H1 (cell line): ENCODE measurements at regions not wholly inside any gene's neighbourhood (a gene's known extent, or its start where the extent isn't known, plus 50 kb on each side); places are given as distances from the start of the nearest gene placed in this dataset.

Experiments used
- CTCF ChIA-PET: fragments of 300-600 bp; sonication (Branson Sonifier 250); formaldehyde crosslinking; loops from one replicate; lab custom pipeline; 2021; ENCODE audit not compliant: partially characterized antibody; lab: Charles Lee
- POLR2A ChIA-PET: fragments of 300-600 bp; sonication (Branson Sonifier 250); formaldehyde crosslinking; loops from one replicate; lab custom pipeline; 2021; ENCODE audit warnings: inconsistent platforms; ENCODE audit not compliant: partially characterized antibody; lab: Charles Lee
- DNase-seq, 2 experiments: peaks; one replicate each; pipeline versions ENCODE4 v3.0.0 to v3.0.0-alpha.2; 2010 to 2022; ENCODE audit warnings: low spot score in 2 of 2, low read depth in 1 of 2, mixed read lengths in 1 of 2
- FAIRE-seq: peaks from 2 replicates; lab custom pipeline; 2011; peaks lifted over from hg19 to GRCh38; lab: Jason Lieb, UNC
- H2AFZ ChIP-seq: 2 replicates; pipeline ENCODE4 v1.8.1; 2012; ENCODE audit warnings: low read length, inconsistent platforms
- H2AK5ac ChIP-seq: 2 replicates; pipeline ENCODE4 v1.6.1; 2013; ENCODE audit warnings: low read depth, low read length
- H2BK120ac ChIP-seq: replicated peaks from 2 replicates; pipeline ENCODE3; 2013; ENCODE audit warnings: low read depth, low read length, inconsistent platforms
- H2BK12ac ChIP-seq: 2 replicates; pipeline ENCODE4 v1.6.1; 2013; ENCODE audit warnings: low read depth, low read length
- H2BK15ac ChIP-seq: 2 replicates; pipeline ENCODE4 v1.6.1; 2013; ENCODE audit warnings: low read length
- H2BK20ac ChIP-seq: 2 replicates; pipeline ENCODE4 v1.6.1; 2013; ENCODE audit warnings: low read length
- H2BK5ac ChIP-seq: 2 replicates; pipeline ENCODE4 v1.6.1; 2013; ENCODE audit warnings: low read depth, low read length
- H3K14ac ChIP-seq: 2 replicates; pipeline ENCODE4 v1.6.1; 2013; ENCODE audit warnings: inconsistent platforms; ENCODE audit not compliant: insufficient read length
- H3K18ac ChIP-seq: 2 replicates; pipeline ENCODE4 v1.6.1; 2013; ENCODE audit warnings: low read length; ENCODE audit errors: extremely low read depth
- H3K23ac ChIP-seq: 2 replicates; pipeline ENCODE4 v1.6.1; 2013; ENCODE audit warnings: inconsistent platforms; ENCODE audit not compliant: insufficient read length
- H3K23me2 ChIP-seq: 2 replicates; pipeline ENCODE4 v1.6.1; 2013; ENCODE audit warnings: low read depth, low read length
- H3K27ac ChIP-seq: 2 replicates; pipeline ENCODE4 v1.6.1; 2011; ENCODE audit warnings: low read depth, low read length, inconsistent platforms
- H3K27me3 ChIP-seq, 4 experiments: replicated peaks in 1 of 4; 1 replicate in 1 of 4; 2 replicates in 3 of 4; pipeline versions ENCODE4 v1.6.1 to v1.8.1; 2011 to 2013; ENCODE audit warnings: low read length in 3 of 4, mild to moderate bottlenecking in 3 of 4, inconsistent platforms in 2 of 4, mixed read lengths in 2 of 4, moderate library complexity in 1 of 4; ENCODE audit not compliant: control insufficient read depth in 3 of 4, insufficient read depth in 3 of 4; ENCODE audit errors: extremely low read depth in 1 of 4
- H3K36me3 ChIP-seq, 4 experiments: 2 replicates each; pipeline versions ENCODE4 v1.6.1 to v1.8.1; 2011 to 2013; ENCODE audit warnings: mild to moderate bottlenecking in 4 of 4, low read length in 3 of 4, moderate library complexity in 2 of 4, control low read depth in 1 of 4, inconsistent platforms in 1 of 4; ENCODE audit not compliant: insufficient read depth in 4 of 4, control insufficient read depth in 2 of 4
- H3K4ac ChIP-seq: replicated peaks from 2 replicates; pipeline ENCODE3; 2013; ENCODE audit warnings: low read length, low read depth, mixed read lengths, inconsistent platforms; ENCODE audit not compliant: insufficient read length
- H3K4me1 ChIP-seq, 4 experiments: replicated peaks in 1 of 4; 1 replicate in 1 of 4; 2 replicates in 3 of 4; pipeline versions ENCODE4 v1.6.1 to v1.8.1; 2011 to 2013; ENCODE audit warnings: low read length in 3 of 4, inconsistent platforms in 2 of 4, mixed read lengths in 1 of 4; ENCODE audit not compliant: insufficient read depth in 4 of 4, control insufficient read depth in 3 of 4
- H3K4me2 ChIP-seq, 2 experiments: 2 replicates each; pipeline versions ENCODE4 v1.6.1 to v1.8.1; 2011 to 2013; ENCODE audit warnings: low read depth in 2 of 2, low read length in 2 of 2, control low read depth in 1 of 2, inconsistent platforms in 1 of 2, mild to moderate bottlenecking in 1 of 2; ENCODE audit not compliant: insufficient read depth in 1 of 2
- H3K4me3 ChIP-seq, 4 experiments: fragments of 200-600, 300-600 bp in 1 of 4; sonication (generic), shearing (Covaris generic), sonication (Bioruptor Twin) in 1 of 4; 2 replicates each; pipeline versions ENCODE4 v1.5.1 to v1.8.1; 2011 to 2016; ENCODE audit warnings: low read length in 4 of 4, low read depth in 3 of 4, control low read depth in 2 of 4, inconsistent platforms in 2 of 4, mild to moderate bottlenecking in 2 of 4, mixed read lengths in 1 of 4, moderate library complexity in 1 of 4; ENCODE audit not compliant: insufficient read depth in 2 of 4; ENCODE audit errors: extremely low read depth in 1 of 4
- H3K56ac ChIP-seq: replicated peaks from 2 replicates; pipeline ENCODE3; 2013; ENCODE audit warnings: low read depth, mild to moderate bottlenecking, mixed read lengths, low read length, inconsistent platforms; ENCODE audit not compliant: insufficient read length
- H3K79me1 ChIP-seq: 2 replicates; pipeline ENCODE4 v1.6.1; 2013; ENCODE audit warnings: low read depth, low read length, control low read depth
- H3K79me2 ChIP-seq, 2 experiments: 2 replicates each; pipeline versions ENCODE4 v1.6.1 to v1.8.1; 2012 to 2013; ENCODE audit warnings: low read length in 2 of 2, mild to moderate bottlenecking in 2 of 2, inconsistent platforms in 1 of 2; ENCODE audit not compliant: insufficient read depth in 2 of 2, control insufficient read depth in 1 of 2
- H3K9ac ChIP-seq, 4 experiments: replicated peaks in 1 of 4; 1 replicate in 1 of 4; 2 replicates in 3 of 4; pipeline versions ENCODE4 v1.6.1 to v1.8.1; 2011 to 2013; ENCODE audit warnings: low read depth in 3 of 4, low read length in 3 of 4, control low read depth in 2 of 4, mild to moderate bottlenecking in 2 of 4, moderate library complexity in 2 of 4, inconsistent platforms in 1 of 4; ENCODE audit errors: extremely low read depth in 1 of 4
- H3K9me3 ChIP-seq, 2 experiments: 2 replicates each; pipeline versions ENCODE4 v1.6.1 to v1.8.1; 2012 to 2013; ENCODE audit warnings: mild to moderate bottlenecking in 2 of 2, moderate library complexity in 2 of 2, control low read depth in 1 of 2, inconsistent platforms in 1 of 2, low read depth in 1 of 2, low read length in 1 of 2, mixed read lengths in 1 of 2; ENCODE audit not compliant: insufficient read depth in 2 of 2
- H4K20me1 ChIP-seq, 2 experiments: replicated peaks in 1 of 2; 2 replicates each; pipeline versions ENCODE3 to v1.8.1; 2011 to 2013; ENCODE audit warnings: inconsistent platforms in 2 of 2, low read length in 2 of 2, mild to moderate bottlenecking in 1 of 2; ENCODE audit not compliant: insufficient read depth in 2 of 2, control insufficient read depth in 1 of 2
- H4K5ac ChIP-seq: 2 replicates; pipeline ENCODE4 v1.6.1; 2013; ENCODE audit warnings: low read length, low read depth, mixed read lengths, inconsistent platforms; ENCODE audit not compliant: insufficient read length
- H4K8ac ChIP-seq: 2 replicates; pipeline ENCODE4 v1.8.0; 2013; ENCODE audit warnings: mild to moderate bottlenecking, moderate library complexity, low read length, inconsistent platforms; ENCODE audit not compliant: insufficient read depth; ENCODE audit errors: extremely low read depth
- H4K91ac ChIP-seq: replicated peaks from 2 replicates; pipeline ENCODE3; 2013; ENCODE audit warnings: low read length, mixed read lengths, inconsistent platforms; ENCODE audit not compliant: insufficient read length
- BACH1 ChIP-seq: IDR thresholded peaks from 2 replicates; pipeline ENCODE4 v1.6.1; 2012; ENCODE audit warnings: low read length, improper control_type of control experiment
- CBX8 ChIP-seq: fragments of 300-800, 300-1000 bp; sonication (generic); IDR thresholded peaks from 2 replicates; pipeline ENCODE4 v1.7.1; 2016; ENCODE audit warnings: low read depth, low read length, borderline replicate concordance
- CHD2 ChIP-seq: IDR thresholded peaks from 2 replicates; pipeline ENCODE4 v1.6.1; 2012; ENCODE audit warnings: low read length, improper control_type of control experiment
- GTF2F1 ChIP-seq: IDR thresholded peaks from 2 replicates; pipeline ENCODE4 v1.6.1; 2012; ENCODE audit warnings: low read depth, low read length, improper control_type of control experiment, borderline replicate concordance
- HDAC6 ChIP-seq: IDR thresholded peaks from one replicate; pipeline ENCODE4 v1.7.1; 2012; ENCODE audit warnings: low read depth, mild to moderate bottlenecking, inconsistent platforms, low read length, moderate library complexity
- JUN ChIP-seq: IDR thresholded peaks from 2 replicates; pipeline ENCODE4 v1.6.1; 2011; ENCODE audit warnings: low read depth, mild to moderate bottlenecking, improper control_type of control experiment, low read length
- JUND ChIP-seq: IDR thresholded peaks from 2 replicates; pipeline ENCODE4 v1.6.1; 2011; ENCODE audit warnings: mild to moderate bottlenecking, improper control_type of control experiment, low read length
- POLR2A ChIP-seq, 2 experiments: IDR thresholded peaks; 1 replicate in 1 of 2; 2 replicates in 1 of 2; pipeline ENCODE4 v1.6.1; 2011; ENCODE audit warnings: low read depth in 2 of 2, low read length in 2 of 2, mild to moderate bottlenecking in 2 of 2; ENCODE audit errors: control extremely low read depth in 1 of 2
- POLR2AphosphoS5 ChIP-seq: IDR thresholded peaks from 2 replicates; pipeline ENCODE4 v1.6.1; 2011; ENCODE audit warnings: low read depth, low read length
- RFX5 ChIP-seq: IDR thresholded peaks from 2 replicates; pipeline ENCODE4 v1.6.1; 2011; ENCODE audit warnings: low read depth, low read length, improper control_type of control experiment, borderline replicate concordance
- SIN3A ChIP-seq, 2 experiments: IDR thresholded peaks in 1 of 2; conservative IDR thresholded peaks in 1 of 2; 2 replicates each; pipeline ENCODE4 v1.6.1; 2011 to 2012; ENCODE audit warnings: low read length in 2 of 2, improper control_type of control experiment in 1 of 2, low read depth in 1 of 2, mild to moderate bottlenecking in 1 of 2
- SUZ12 ChIP-seq: fragments of 200-600 bp; sonication (generic); IDR thresholded peaks from 2 replicates; pipeline ENCODE4 v1.6.1; 2012; ENCODE audit warnings: mild to moderate bottlenecking, inconsistent platforms, low read length, moderate library complexity, mixed read lengths
- TF ChIP-seq, protein P1 (sequence below): IDR thresholded peaks from 2 replicates; pipeline ENCODE4 v1.6.1; 2011; ENCODE audit warnings: low read depth, mild to moderate bottlenecking, low read length; ENCODE audit not compliant: insufficient read depth

DNA sequence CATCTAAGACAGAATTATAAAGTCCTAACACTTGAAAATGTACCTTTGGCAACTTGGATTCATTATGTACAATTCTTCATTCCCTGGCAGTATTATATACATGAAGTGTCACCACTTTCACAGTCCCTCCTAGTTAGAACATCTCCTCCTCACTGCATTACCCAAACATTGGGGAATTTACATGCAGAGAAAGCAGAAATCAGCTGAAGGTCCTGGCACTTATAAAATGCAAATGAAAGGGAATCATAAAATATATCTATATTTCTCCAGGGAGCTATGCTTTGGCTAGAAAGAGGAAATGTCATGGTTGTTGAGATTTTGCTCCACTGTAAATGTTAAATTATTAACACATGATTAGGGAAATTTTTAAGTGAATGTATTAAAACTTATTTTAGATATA lies 835.6 kb upstream of the SLIT2 start:
- H3K4ac ChIP-seq: no peak overlapping the region
- H2AK5ac ChIP-seq: no peak overlapping the region
- ChIA-PET CTCF (interaction anchor here (0.7 to 1.3 kb wide), 2 partner anchors 17 to 575 kb away, joined by 3 read pairs; no protein-coding TSS in a partner anchor), POLR2A (no interaction called here)
- H2BK12ac ChIP-seq: no peak overlapping the region
- no peak overlapping the region for H3K4me2 ChIP-seq
- TF ChIP-seq CBX8 (no peak), SIN3A (conservative IDR thresholded peaks at IDR 0.05 in 1 of 2, IDR thresholded peaks at IDR 0.05 in 1 of 2; ENCODE audit: low read depth in 1 of 2, low read length in 2 of 2) (no peak), POLR2A (IDR thresholded peaks at IDR 0.05; ENCODE audit: control extremely low read depth in 1 of 2, low read depth in 2 of 2, low read length in 2 of 2) (no peak), CHD2 (no peak), GTF2F1 (no peak), JUND (no peak), RFX5 (no peak), BACH1 (no peak), SUZ12 (no peak), HDAC6 (no peak), JUN (no peak), POLR2AphosphoS5 (no peak)
- TF ChIP-seq, protein P1, sequence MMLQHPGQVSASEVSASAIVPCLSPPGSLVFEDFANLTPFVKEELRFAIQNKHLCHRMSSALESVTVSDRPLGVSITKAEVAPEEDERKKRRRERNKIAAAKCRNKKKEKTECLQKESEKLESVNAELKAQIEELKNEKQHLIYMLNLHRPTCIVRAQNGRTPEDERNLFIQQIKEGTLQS: no peak
- no peak overlapping the region for H3K9ac ChIP-seq
- no peaks in the 10 kb centered on the region for H3K23me2 ChIP-seq
- no peaks in the 10 kb centered on the region for H3K9me3 ChIP-seq
- no peak overlapping the region for H3K14ac ChIP-seq
- FAIRE-seq: no peak
- no peak overlapping the region for H3K27ac ChIP-seq
- no peak overlapping the region for H3K56ac ChIP-seq
- no peak overlapping the region for H4K91ac ChIP-seq
- H4K8ac ChIP-seq: no peak overlapping the region
- no peak overlapping the region for H3K23ac ChIP-seq
- DNase-seq: no peak
- no peak overlapping the region for H2AFZ ChIP-seq
- H2BK20ac ChIP-seq: no peak overlapping the region
- no peaks in the 10 kb centered on the region for H3K4me1 ChIP-seq
- no peak overlapping the region for H2BK120ac ChIP-seq
- H3K79me2 ChIP-seq: no peaks in the 10 kb centered on the region
- H3K27me3 ChIP-seq: no peaks in the 10 kb centered on the region
- H3K79me1 ChIP-seq: no peaks in the 10 kb centered on the region
- H4K5ac ChIP-seq: no peak overlapping the region
- H2BK15ac ChIP-seq: no peak overlapping the region
- H2BK5ac ChIP-seq: no peak overlapping the region
- H4K20me1 ChIP-seq: no peaks in the 10 kb centered on the region
- H3K18ac ChIP-seq: no peak overlapping the region
- no peaks in the 10 kb centered on the region for H3K36me3 ChIP-seq
- H3K4me3 ChIP-seq: no peak overlapping the region
